Esophagus squamous epithelium (tissue), 5 donors: ENCODE measurements at regions not wholly inside any gene's neighbourhood (a gene's known extent, or its start where the extent isn't known, plus 50 kb on each side); places are given as distances from the start of the nearest gene placed in this dataset.
"Not testable (repeated sequence)": the region's sequence is repeated elsewhere in the genome, so short reads cannot be mapped to it uniquely, and the experiment has no call there.

Source experiments
- DNase-seq: peaks from one replicate; lab custom pipeline; 2025; lab: John Stamatoyannopoulos, UW
- H3K27ac ChIP-seq, 4 donors: fragments of 200-600 bp; sonication (generic); one replicate each; pipeline ENCODE4 v1.5.1; 2016 to 2019; ENCODE audit warnings: mild to moderate bottlenecking in 1 of 4
- H3K27me3 ChIP-seq, 4 donors: fragments of 200-600 bp; sonication (generic); 1 replicate in 3 of 4; 2 replicates in 1 of 4; pipeline versions ENCODE4 v1.5.1 to v1.6.0; 2017 to 2021; ENCODE audit warnings: antibody characterized with exemption in 1 of 4
- H3K36me3 ChIP-seq, 3 donors: fragments of 200-600 bp; sonication (generic); one replicate each; pipeline ENCODE4 v1.5.1; 2016 to 2019
- H3K4me1 ChIP-seq, 3 donors: fragments of 200-600 bp; sonication (generic); one replicate each; pipeline ENCODE4 v1.5.1; 2017 to 2019
- H3K4me3 ChIP-seq, 4 donors: fragments of 200-600 bp; sonication (generic); 1 replicate in 3 of 4; 2 replicates in 1 of 4; pipeline ENCODE4 v1.5.1; 2016 to 2019; ENCODE audit warnings: mild to moderate bottlenecking in 2 of 4, moderate library complexity in 1 of 4
- H3K9me3 ChIP-seq, 3 donors: fragments of 200-600 bp; sonication (generic); one replicate each; pipeline ENCODE4 v1.5.1; 2016 to 2019
- CTCF ChIP-seq, 6 experiments: fragments of 450-650 bp in 4 of 6; fragments of 200-600 bp in 2 of 6; sonication (generic) in 2 of 6; IDR thresholded peaks; one replicate each; pipeline ENCODE4 v1.5.1; 2016 to 2019; ENCODE audit warnings: antibody characterized with exemption in 6 of 6, mild to moderate bottlenecking in 4 of 6, moderate library complexity in 4 of 6
- POLR2A ChIP-seq, 4 donors: fragments of 450-650 bp; IDR thresholded peaks; one replicate each; pipeline ENCODE4 v1.6.1; 2017; ENCODE audit warnings: antibody characterized with exemption in 4 of 4, mild to moderate bottlenecking in 4 of 4, moderate library complexity in 3 of 4
- WGBS, 2 donors: methylation state at CpG; one replicate each; pipeline ENCODE4 v1.1.5; 2018; 5-methylcytosine and 5-hydroxymethylcytosine counted together
- intact Hi-C: fragments of 100-400 bp; cut with DNase I; formaldehyde crosslinking; loops from one replicate; pipeline ENCODE4 v1.15.0; 2022
- donor health status: DM: yes; HTN: yes; CAD: no.

GRCh38 chr1:166691476-166691875, 147.8 kb upstream of the POGK start:
- Histone ChIP-seq H3K27ac (no peak overlapping the region), H3K4me3 (no peak overlapping the region), H3K9me3 (no peaks in the 10 kb centered on the region), H3K4me1 (no peaks in the 10 kb centered on the region), H3K36me3 (no peaks in the 10 kb centered on the region), H3K27me3 (peaks cover 0 to 21% (median 0%) of the 10 kb centered on the region in 4 donors)
- no peak for TF ChIP-seq CTCF (IDR thresholded peaks at IDR 0.05)
- no peak for TF ChIP-seq POLR2A (IDR thresholded peaks at IDR 0.05)
- no peak for DNase-seq
- intact Hi-C loops, result no loop called here
- WGBS, 2 donors, result 53 to 74% methylated on average over 2 to 3 of the region's 3 CpGs

- Histone ChIP-seq H3K4me1 (no peaks in the 10 kb centered on the region), H3K9me3 (no peaks in the 10 kb centered on the region), H3K4me3 (no peak overlapping the region), H3K27me3 (peaks cover 0 to 20% (median 0%) of the 10 kb centered on the region in 4 donors), H3K36me3 (no peaks in the 10 kb centered on the region), H3K27ac (no peak overlapping the region)
- intact Hi-C loops, result no loop called here
- TF ChIP-seq POLR2A (IDR thresholded peaks at IDR 0.05) (no peak), CTCF (IDR thresholded peaks at IDR 0.05) (no peak)
- WGBS, 2 donors, result 36 to 60% methylated on average over 2 of the region's 2 CpGs
- DNase-seq, result no peak
Measured at GRCh38 chr1:166692346-166692745, 146.9 kb upstream of the POGK start.

GRCh38 chr1:166693158-166693557, 146.1 kb upstream of the POGK start:
- Histone ChIP-seq H3K4me1 (no peaks in the 10 kb centered on the region), H3K27ac (no peak overlapping the region), H3K27me3 (peaks cover 0 to 12% (median 0%) of the 10 kb centered on the region in 4 donors), H3K9me3 (no peaks in the 10 kb centered on the region), H3K36me3 (no peaks in the 10 kb centered on the region), H3K4me3 (no peak overlapping the region)
- WGBS, 2 donors, result 75 to 81% methylated on average over 4 of the region's 4 CpGs
- no peak for TF ChIP-seq CTCF (IDR thresholded peaks at IDR 0.05)
- no peak for TF ChIP-seq POLR2A (IDR thresholded peaks at IDR 0.05)
- DNase-seq, result no peak
- intact Hi-C loops, result no loop called here

GRCh38 chr1:166693673-166694297, 145.5 kb upstream of the POGK start:
- Histone ChIP-seq H3K9me3 (no peaks in the 10 kb centered on the region), H3K27me3 (peaks cover 0 to 10% (median 0%) of the 10 kb centered on the region in 4 donors), H3K27ac (no peak overlapping the region), H3K4me3 (no peak overlapping the region), H3K36me3 (no peaks in the 10 kb centered on the region), H3K4me1 (no peaks in the 10 kb centered on the region)
- no peak for DNase-seq
- TF ChIP-seq CTCF (IDR thresholded peaks at IDR 0.05) (no peak), POLR2A (IDR thresholded peaks at IDR 0.05) (no peak)
- intact Hi-C loops, result no loop called here
- WGBS, 2 donors, result 62 to 64% methylated on average over 4 of the region's 4 CpGs

GRCh38 chr1:166695115-166695514, 144.2 kb upstream of the POGK start:
- DNase-seq, result no peak
- Histone ChIP-seq H3K4me1 (no peaks in the 10 kb centered on the region), H3K27me3 (peaks cover 0 to 13% (median 0%) of the 10 kb centered on the region in 4 donors), H3K27ac (no peak overlapping the region), H3K9me3 (no peaks in the 10 kb centered on the region), H3K36me3 (no peaks in the 10 kb centered on the region), H3K4me3 (no peak overlapping the region)
- WGBS, 2 donors, result 45 to 54% methylated on average over 1 of the region's 1 CpG
- intact Hi-C loops, result no loop called here
- TF ChIP-seq CTCF (IDR thresholded peaks at IDR 0.05) (no peak), POLR2A (IDR thresholded peaks at IDR 0.05) (no peak)

- peaks cover 0 to 16% (median 0%) of the 10 kb centered on the region in 4 donors for H3K27me3 ChIP-seq
- H3K4me1 ChIP-seq, H3K4me3 ChIP-seq, H3K27ac ChIP-seq, H3K36me3 ChIP-seq, intact Hi-C loops, DNase-seq, H3K9me3 ChIP-seq: not testable (repeated sequence)
- WGBS, 2 donors, result 25 to 64% methylated on average over 2 of the region's 2 CpGs
Measured at GRCh38 chr1:166695834-166696233, 143.4 kb upstream of the POGK start.
